GM19035 (cell line): ENCODE measurements at regions not wholly inside any gene's neighbourhood (a gene's known extent, or its start where the extent isn't known, plus 50 kb on each side); places are given as distances from the start of the nearest gene placed in this dataset.

Experiments used
- ATAC-seq: cut with Tn5 transposase; IDR thresholded peaks from one replicate; pipeline ENCODE4 v1.9.1; 2021; ENCODE audit not compliant: unreplicated experiment

DNA sequence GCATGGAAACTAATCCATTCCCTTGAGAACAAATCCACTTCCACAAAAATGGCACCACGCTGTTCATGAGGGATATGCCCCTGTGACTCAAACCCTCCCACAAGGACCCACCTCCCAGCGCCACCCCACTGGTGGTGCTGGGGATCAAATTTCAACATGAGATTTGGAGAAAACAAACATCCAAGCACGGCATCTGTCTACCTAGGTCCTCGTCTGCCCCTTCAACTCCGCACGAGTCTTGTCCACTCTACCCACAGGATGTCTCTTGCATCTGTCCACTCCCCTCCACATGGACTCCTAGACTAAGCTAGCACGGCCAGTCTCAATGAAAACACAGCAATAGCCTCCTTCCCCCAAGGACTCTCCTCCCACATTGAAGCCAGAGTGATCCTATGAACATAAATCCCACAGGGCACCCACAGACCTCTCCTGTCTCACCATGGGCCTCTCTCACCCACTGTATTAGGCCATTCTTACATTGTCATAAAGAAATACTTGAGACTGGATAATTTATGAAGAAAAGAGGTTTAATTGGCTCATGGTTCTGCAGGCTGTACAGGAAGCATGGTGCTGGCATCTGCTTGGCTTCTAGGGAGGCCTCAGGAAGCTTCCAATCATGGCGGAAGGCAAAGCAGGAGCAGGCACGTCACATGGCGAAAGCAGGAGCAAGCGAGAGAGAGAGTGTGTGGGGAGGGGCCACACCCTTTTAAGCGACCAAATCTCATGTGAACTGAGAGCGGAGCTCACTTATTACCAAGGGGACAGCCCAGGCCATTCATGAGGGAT, 101.4 kb downstream of the TOMM20 start:
- no peak for ATAC-seq

DNA sequence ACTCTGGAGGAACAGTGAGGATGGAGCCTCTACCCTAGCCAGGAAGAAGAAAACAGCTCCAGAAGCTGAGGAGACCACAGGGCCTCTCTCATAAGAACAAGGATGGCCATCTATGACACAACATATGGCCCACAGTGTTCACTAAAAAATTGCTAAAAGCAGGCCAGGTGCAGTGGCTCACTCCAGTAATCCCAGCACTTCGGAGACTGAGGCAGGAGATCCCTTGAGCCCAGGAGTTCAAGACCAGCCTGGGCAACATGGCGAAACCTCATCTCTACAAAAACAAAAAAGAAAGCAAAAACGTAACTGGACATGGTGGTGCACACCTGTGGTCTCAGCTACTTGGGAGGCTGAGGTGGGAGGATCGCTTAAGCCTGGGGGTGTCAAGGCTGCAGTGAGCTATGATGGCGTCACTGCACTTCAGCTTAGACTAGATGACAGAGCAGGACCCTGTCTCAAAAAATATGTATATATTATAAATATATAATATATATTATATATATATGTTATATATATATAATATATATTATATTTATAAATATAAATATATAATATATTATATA, 103.1 kb downstream of the TOMM20 start:
- ATAC-seq, result no peak

GRCh38 chr1:235024711-235025421, 103.8 kb downstream of the TOMM20 start:
- ATAC-seq, result no peak

GRCh38 chr1:235023711-235024439, 104.8 kb downstream of the TOMM20 start:
- no peak for ATAC-seq

- no peak for ATAC-seq
Measured at GRCh38 chr1:235022981-235023710, 105.5 kb downstream of the TOMM20 start.

- ATAC-seq, result no peak
Measured at GRCh38 chr1:235022341-235022980, 106.2 kb downstream of the TOMM20 start.

GRCh38 chr1:235021815-235022214, 106.8 kb downstream of the TOMM20 start:
- ATAC-seq, result no peak

DNA sequence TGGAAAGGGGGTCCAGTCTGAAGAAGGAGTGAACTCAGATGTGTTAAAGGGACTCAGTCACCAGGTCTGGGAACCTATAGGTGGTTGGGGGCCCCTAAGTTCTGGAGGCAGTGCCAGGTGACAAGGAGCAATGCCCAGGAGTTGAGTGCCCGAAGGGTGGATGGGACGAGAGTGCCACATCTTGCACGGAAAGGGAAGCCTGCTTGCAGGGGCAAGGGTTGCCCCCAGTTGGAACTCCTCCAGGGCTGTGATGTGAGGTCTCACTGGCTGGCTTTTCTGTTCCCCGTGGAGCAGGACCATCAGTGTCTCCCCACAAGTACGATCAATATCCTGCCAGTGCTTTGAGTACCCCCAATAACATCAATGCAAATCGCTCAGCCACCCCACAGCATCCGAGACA, 107.3 kb downstream of the TOMM20 start:
- no peak for ATAC-seq

DNA sequence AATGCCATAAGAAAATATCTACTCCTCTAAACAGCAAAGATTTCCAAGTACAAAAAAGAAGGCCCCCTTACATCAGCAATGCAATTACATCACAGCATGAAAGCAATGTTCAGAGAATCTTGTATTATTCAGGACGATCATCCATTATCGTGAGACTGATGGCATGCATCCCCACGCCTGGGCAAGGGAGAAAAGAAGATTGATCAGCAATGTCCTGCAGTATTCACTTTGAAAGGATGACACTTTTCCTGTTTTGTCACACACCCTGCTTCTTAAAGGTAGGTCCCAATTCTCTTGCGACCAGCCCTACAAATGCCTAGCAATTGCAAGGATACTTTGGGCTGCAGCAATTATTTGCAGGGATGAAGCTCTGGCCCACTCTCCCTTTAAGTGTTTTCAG, 108.7 kb downstream of the TOMM20 start:
- no peak for ATAC-seq

- ATAC-seq, result no peak
Measured at GRCh38 chr1:235019471-235019870, 109.2 kb downstream of the TOMM20 start.

GRCh38 chr1:235018720-235019444, 109.8 kb downstream of the TOMM20 start:
- ATAC-seq, result no peak

DNA sequence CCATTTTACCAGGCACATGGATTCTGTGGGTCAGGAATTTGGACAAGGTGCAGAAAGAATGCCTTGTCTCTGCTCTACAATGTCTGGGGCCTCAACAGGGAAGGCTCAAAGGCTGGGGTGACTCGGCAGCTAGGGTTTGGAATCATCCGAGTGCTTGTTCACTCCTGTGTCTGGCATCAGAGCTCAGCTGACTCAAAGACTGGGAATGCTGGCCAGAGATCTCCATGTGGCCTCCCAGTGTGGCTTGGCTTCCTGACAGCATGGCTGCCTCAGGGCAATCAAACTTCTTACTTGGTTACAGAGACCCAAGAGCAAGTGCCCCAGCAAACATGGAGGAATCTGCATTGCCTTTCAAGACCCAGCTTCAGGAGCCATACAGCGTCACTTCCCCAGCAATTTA, 110.5 kb downstream of the TOMM20 start:
- no peak for ATAC-seq

DNA sequence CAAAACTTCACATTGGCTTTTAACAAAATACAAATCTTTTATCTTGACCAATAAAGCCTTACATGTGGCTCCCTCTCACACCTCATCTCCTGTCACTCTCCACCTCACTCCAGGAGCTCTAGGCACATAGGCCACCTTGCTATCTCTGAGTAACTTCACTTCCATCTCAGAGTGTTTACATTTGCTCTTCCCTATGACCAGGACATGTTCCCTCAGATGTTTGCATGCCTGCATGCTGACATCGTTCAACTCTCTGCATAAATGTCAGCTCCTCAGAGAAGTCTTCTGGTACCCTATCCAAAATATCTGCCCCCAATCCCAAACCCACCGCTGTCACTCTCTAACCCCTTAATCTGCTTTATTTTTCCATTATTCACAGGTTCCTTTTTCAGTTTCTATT, 110.9 kb downstream of the TOMM20 start:
- no peak for ATAC-seq

DNA sequence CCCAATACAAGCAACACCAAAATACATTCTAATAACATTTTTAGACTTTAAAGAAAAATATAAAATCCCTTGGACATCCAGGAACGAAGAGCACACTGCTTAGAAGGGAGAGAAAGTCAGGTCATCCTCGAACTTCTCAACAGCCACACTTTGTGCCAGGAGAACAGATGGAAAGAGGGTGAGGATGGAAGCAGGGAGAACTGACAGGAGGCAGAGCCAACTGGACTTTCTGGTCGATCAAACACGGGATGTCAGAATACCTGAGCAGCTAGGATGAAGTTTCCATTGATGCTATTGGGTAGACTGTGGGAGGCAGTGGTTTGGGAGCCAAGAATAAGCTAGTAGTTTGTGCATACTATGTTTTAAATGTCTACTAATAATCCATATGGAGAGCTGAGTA, 111.4 kb downstream of the TOMM20 start:
- ATAC-seq, result no peak

DNA sequence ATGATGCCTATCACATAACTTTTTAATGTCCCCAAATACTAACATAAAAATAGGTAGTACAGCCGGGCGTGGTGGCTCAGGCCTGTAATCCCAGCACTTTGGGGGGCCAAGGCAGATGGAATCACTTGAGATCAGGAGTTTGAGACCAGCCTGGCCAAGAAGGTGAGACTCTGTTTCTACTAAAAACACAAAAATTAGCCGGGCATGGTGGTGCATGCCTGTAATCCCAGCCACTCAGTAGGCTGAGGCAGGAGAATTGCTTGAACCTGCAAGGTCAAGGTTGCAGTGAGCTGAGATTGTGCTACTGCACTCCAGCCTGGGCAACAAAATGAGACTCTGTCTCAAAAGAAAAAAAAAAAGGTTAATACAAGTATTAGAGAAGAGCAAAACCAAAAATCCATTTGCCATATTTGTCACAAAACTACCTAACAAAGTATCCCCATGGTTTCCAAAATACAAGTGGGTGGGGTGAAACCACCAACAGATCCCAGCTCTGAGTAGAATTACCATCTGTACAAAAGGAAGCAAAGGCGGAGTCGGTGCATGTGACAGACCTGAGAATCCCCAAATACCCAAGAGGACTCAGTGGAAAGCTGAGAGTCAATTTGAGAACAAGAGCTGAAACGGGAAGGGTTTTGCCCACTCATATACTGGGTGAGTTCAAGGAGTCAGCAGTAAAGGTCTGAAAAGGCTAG, 113.2 kb downstream of the TOMM20 start:
- peak; percentile 25 for ATAC-seq

DNA sequence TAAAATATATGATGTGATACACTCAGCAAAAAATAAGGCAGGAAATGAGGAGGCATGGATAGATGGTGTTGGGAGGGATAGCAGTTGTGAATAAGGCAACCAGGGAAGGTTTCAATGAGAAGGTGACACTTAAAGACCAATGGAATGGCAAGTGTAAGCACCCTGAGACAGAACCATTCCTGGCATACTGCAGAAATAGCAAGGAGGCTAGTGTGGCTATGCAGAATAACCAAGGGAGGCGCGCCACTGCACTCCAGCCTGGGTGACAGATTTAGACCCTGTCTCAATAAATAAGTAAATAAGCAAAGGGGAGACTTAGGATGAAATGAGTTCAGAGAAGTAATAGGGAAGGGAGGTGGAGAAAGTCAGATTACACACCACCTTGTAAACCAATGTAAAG, 113.9 kb downstream of the TOMM20 start:
- no peak for ATAC-seq

- ATAC-seq, result no peak
Measured at GRCh38 chr1:235013512-235013911, 115.1 kb downstream of the TOMM20 start.

- ATAC-seq, result no peak
Measured at GRCh38 chr1:235012436-235013210, 116.0 kb downstream of the TOMM20 start.
